ENCODE measurements at regions not wholly inside any gene's neighbourhood (a gene's known extent, or its start where the extent isn't known, plus 50 kb on each side); places are given as distances from the start of the nearest gene placed in this dataset.
"Not testable (repeated sequence)": the region's sequence is repeated elsewhere in the genome, so short reads cannot be mapped to it uniquely, and the experiment has no call there.

- CTCF ChIA-PET = no interaction called here
- no TSS peak for BruUV-seq (replicated peaks)
- Histone ChIP-seq H3K36me3 (ENCODE audit: control insufficient read depth in 2 of 2, insufficient read depth in 2 of 2, low read length in 1 of 2) (no peaks in the 10 kb centered on the region), H3K27ac (ENCODE audit: control insufficient read depth, insufficient read depth) (no peak overlapping the region), H3K9ac (ENCODE audit: control insufficient read depth, insufficient read depth, low read length) (no peak overlapping the region), H3K4me3 (no peak overlapping the region), H3K9me3 (replicated peaks; ENCODE audit: control insufficient read depth, insufficient read depth, low read length) (no peaks in the 10 kb centered on the region), H3K4me2 (ENCODE audit: control insufficient read depth, insufficient read depth) (no peak overlapping the region), H4K20me1 (ENCODE audit: control insufficient read depth, insufficient read depth) (no peaks in the 10 kb centered on the region), H3K27me3 (replicated peaks in 1 of 2; ENCODE audit: control insufficient read depth in 2 of 2, insufficient read depth in 2 of 2, low read length in 1 of 2) (no peaks in the 10 kb centered on the region), H3K79me2 (ENCODE audit: control insufficient read depth, insufficient read depth, low read length) (no peaks in the 10 kb centered on the region), H2AFZ (ENCODE audit: control insufficient read depth, low read depth, low read length) (no peak overlapping the region), H3K4me1 (ENCODE audit: control insufficient read depth, insufficient read depth, low read length) (no peaks in the 10 kb centered on the region)
- 15% methylated on average over 3 of the region's 3 CpGs for WGBS (ENCODE audit: insufficient coverage, insufficient replicate concordance, low lambda C conversion rate, missing lambda C conversion rate)
- intact Hi-C loops (cut with micrococcal nuclease; ENCODE audit: unreplicated experiment) (no loop called here), in situ Hi-C loops (cut with MboI) (no loop called here)
- ATAC-seq (no peak), DNase-seq (ENCODE audit: low read depth, low spot score) (no peak), FAIRE-seq (no peak)
- POLR2A ChIA-PET = no interaction called here
- TF ChIP-seq HDGF (IDR thresholded peaks at IDR 0.05) (no peak), IKZF1 (conservative IDR thresholded peaks at IDR 0.05) (no peak), RFX5 (IDR thresholded peaks at IDR 0.05; ENCODE audit: low read depth, low read length) (no peak), MEF2B (IDR thresholded peaks at IDR 0.05; ENCODE audit: partially characterized antibody, poor library complexity, severe bottlenecking) (no peak), POU2F2 (IDR thresholded peaks at IDR 0.05; ENCODE audit: borderline replicate concordance, low read depth, low read length) (no peak), EGR1 (IDR thresholded peaks at IDR 0.05; ENCODE audit: borderline replicate concordance in 1 of 2, low read depth in 2 of 2, low read length in 2 of 2) (no peak), ZNF384 (IDR thresholded peaks at IDR 0.05; ENCODE audit: borderline replicate concordance, low read depth, low read length) (no peak), MYC (IDR thresholded peaks at IDR 0.05; ENCODE audit: insufficient read depth, insufficient read length, insufficient replicate concordance, low read length, severe bottlenecking) (no peak), BACH1 (IDR thresholded peaks at IDR 0.05; ENCODE audit: borderline replicate concordance) (no peak), STAT1 (conservative IDR thresholded peaks at IDR 0.05) (no peak), BCL3 (IDR thresholded peaks at IDR 0.05; ENCODE audit: borderline replicate concordance, insufficient read depth, low read depth, low read length, poor library complexity, severe bottlenecking) (no peak), NFIC (IDR thresholded peaks at IDR 0.05; ENCODE audit: low read depth, low read length) (no peak), GATAD2B (conservative IDR thresholded peaks at IDR 0.05; ENCODE audit: low read depth) (no peak), DPF2 (IDR thresholded peaks at IDR 0.05) (no peak), MXI1 (IDR thresholded peaks at IDR 0.05; ENCODE audit: low read depth, low read length) (no peak), MEF2A (IDR thresholded peaks at IDR 0.05; ENCODE audit: insufficient read depth, low read depth, low read length) (no peak), USF1 (IDR thresholded peaks at IDR 0.05; ENCODE audit: borderline replicate concordance, extremely low read length, insufficient read depth, low read depth, low read length) (no peak), CBX3 (IDR thresholded peaks at IDR 0.05; ENCODE audit: borderline replicate concordance, low read depth) (no peak), KAT2A (conservative IDR thresholded peaks at IDR 0.05; ENCODE audit: control insufficient read depth, low read depth, low read length) (no peak)
- SMC1A ChIA-PET (ENCODE audit: uncharacterized antibody, unreplicated experiment) = no interaction called here
- RAD21 ChIA-PET (ENCODE audit: unreplicated experiment) = no interaction called here
Measured at GRCh38 chr10:121380211-121380610, 218.0 kb downstream of the FGFR2 start.

- H3K9me3 ChIP-seq (replicated peaks; ENCODE audit: control insufficient read depth, insufficient read depth, low read length); in situ Hi-C loops (cut with MboI); POLR2A ChIA-PET; H3K4me2 ChIP-seq (ENCODE audit: control insufficient read depth, insufficient read depth); ATAC-seq; BruUV-seq (replicated peaks); H2AFZ ChIP-seq (ENCODE audit: control insufficient read depth, low read depth, low read length); H3K4me1 ChIP-seq (ENCODE audit: control insufficient read depth, insufficient read depth, low read length); H3K4me3 ChIP-seq; CTCF ChIA-PET; DNase-seq (ENCODE audit: low read depth, low spot score); FAIRE-seq; H3K27ac ChIP-seq (ENCODE audit: control insufficient read depth, insufficient read depth); SMC1A ChIA-PET (ENCODE audit: uncharacterized antibody, unreplicated experiment); H3K9ac ChIP-seq (ENCODE audit: control insufficient read depth, insufficient read depth, low read length); H3K27me3 ChIP-seq (replicated peaks in 1 of 2; ENCODE audit: control insufficient read depth in 2 of 2, insufficient read depth in 2 of 2, low read length in 1 of 2); H3K36me3 ChIP-seq (ENCODE audit: control insufficient read depth in 2 of 2, insufficient read depth in 2 of 2, low read length in 1 of 2); intact Hi-C loops (cut with micrococcal nuclease; ENCODE audit: unreplicated experiment); H4K20me1 ChIP-seq (ENCODE audit: control insufficient read depth, insufficient read depth); H3K79me2 ChIP-seq (ENCODE audit: control insufficient read depth, insufficient read depth, low read length); RAD21 ChIA-PET (ENCODE audit: unreplicated experiment): not testable (repeated sequence)
- WGBS (ENCODE audit: insufficient coverage, insufficient replicate concordance, low lambda C conversion rate, missing lambda C conversion rate) = 70% methylated on average over 28 of the region's 33 CpGs
Measured at GRCh38 chr10:121382029-121382520, 216.2 kb downstream of the FGFR2 start.

Data from GM12878 (cell line).